Tibial nerve (tissue), 4 donors: ENCODE measurements at regions not wholly inside any gene's neighbourhood (a gene's known extent, or its start where the extent isn't known, plus 50 kb on each side); places are given as distances from the start of the nearest gene placed in this dataset.

ENCODE experiments used
- EP300 ChIP-seq, 2 donors: sonication (generic); formaldehyde crosslinking; IDR thresholded peaks; one replicate each; pipeline ENCODE4 v1.6.1; 2017; ENCODE audit warnings: antibody characterized with exemption in 2 of 2, mild to moderate bottlenecking in 1 of 2
- POLR2A ChIP-seq, 2 donors: fragments of 450-650 bp; IDR thresholded peaks; one replicate each; pipeline ENCODE4 v1.6.1; 2017; ENCODE audit warnings: antibody characterized with exemption in 2 of 2, mild to moderate bottlenecking in 2 of 2, moderate library complexity in 2 of 2
- TF ChIP-seq, protein P1 (sequence below), 5 experiments: fragments of 200-600 bp in 3 of 5; fragments of 450-650 bp in 2 of 5; sonication (generic) in 3 of 5; IDR thresholded peaks; one replicate each; pipeline ENCODE4 v1.5.1; 2016 to 2019; ENCODE audit warnings: antibody characterized with exemption in 5 of 5, mild to moderate bottlenecking in 3 of 5, moderate library complexity in 2 of 5

DNA sequence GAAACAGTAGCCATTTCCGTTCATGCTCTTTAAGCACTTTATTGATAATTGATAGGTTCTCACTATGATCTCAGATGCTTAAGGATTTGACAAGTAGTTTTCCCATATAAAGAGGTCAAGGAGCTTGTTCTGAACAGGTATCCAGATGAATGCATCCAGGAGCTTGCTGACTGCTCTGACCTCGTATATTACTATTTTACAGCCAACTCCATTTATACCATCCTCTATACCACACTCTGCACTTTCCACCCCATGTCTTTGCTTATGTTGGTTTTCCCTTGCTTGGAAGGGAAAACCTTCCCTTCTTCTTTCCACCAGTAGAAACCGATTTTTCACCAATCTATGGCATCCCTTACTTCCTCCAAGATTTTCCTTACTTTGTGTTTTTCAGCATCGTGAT lies 107.2 kb downstream of the LHX9 start:
- TF ChIP-seq, protein P1, sequence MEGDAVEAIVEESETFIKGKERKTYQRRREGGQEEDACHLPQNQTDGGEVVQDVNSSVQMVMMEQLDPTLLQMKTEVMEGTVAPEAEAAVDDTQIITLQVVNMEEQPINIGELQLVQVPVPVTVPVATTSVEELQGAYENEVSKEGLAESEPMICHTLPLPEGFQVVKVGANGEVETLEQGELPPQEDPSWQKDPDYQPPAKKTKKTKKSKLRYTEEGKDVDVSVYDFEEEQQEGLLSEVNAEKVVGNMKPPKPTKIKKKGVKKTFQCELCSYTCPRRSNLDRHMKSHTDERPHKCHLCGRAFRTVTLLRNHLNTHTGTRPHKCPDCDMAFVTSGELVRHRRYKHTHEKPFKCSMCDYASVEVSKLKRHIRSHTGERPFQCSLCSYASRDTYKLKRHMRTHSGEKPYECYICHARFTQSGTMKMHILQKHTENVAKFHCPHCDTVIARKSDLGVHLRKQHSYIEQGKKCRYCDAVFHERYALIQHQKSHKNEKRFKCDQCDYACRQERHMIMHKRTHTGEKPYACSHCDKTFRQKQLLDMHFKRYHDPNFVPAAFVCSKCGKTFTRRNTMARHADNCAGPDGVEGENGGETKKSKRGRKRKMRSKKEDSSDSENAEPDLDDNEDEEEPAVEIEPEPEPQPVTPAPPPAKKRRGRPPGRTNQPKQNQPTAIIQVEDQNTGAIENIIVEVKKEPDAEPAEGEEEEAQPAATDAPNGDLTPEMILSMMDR (IDR thresholded peaks at IDR 0.05), result no peak
- no peak for TF ChIP-seq EP300 (IDR thresholded peaks at IDR 0.05)
- TF ChIP-seq POLR2A (IDR thresholded peaks at IDR 0.05), result no peak
